ENCODE measurements at regions not wholly inside any gene's neighbourhood (a gene's known extent, or its start where the extent isn't known, plus 50 kb on each side); places are given as distances from the start of the nearest gene placed in this dataset.

- H2AFZ ChIP-seq: no peak overlapping the region
- H3K9me2 ChIP-seq (ENCODE audit: insufficient read depth): no peaks in the 10 kb centered on the region
- H3K27ac ChIP-seq: no peak overlapping the region
- no peak overlapping the region for H3K9ac ChIP-seq
- no peaks in the 10 kb centered on the region for H4K20me1 ChIP-seq (ENCODE audit: insufficient read depth)
- WGBS, 2 experiments (ENCODE audit: low coverage in 1 of 2, low lambda C conversion rate in 2 of 2, missing lambda C conversion rate in 2 of 2): 17 to 23% methylated on average over 3 of the region's 3 CpGs
- H3K27me3 ChIP-seq (replicated peaks; ENCODE audit: insufficient read depth): 0 out of 2 replicates have a peak, but pooled peaks cover 10% of the 10 kb centered on the region
- H3K36me3 ChIP-seq (ENCODE audit: low read depth): no peaks in the 10 kb centered on the region
- TF ChIP-seq EZH2phosphoT487 (IDR thresholded peaks at IDR 0.05; ENCODE audit: insufficient read depth, low read depth) (no peak), EZH2 (IDR thresholded peaks at IDR 0.05; ENCODE audit: insufficient read depth, poor library complexity, severe bottlenecking) (no peak)
- no peaks in the 10 kb centered on the region for H3K9me3 ChIP-seq (ENCODE audit: low read depth)
- DNase-seq: no peak
- H3K4me1 ChIP-seq (ENCODE audit: insufficient read depth): no peaks in the 10 kb centered on the region
- H3K4me2 ChIP-seq (ENCODE audit: unreplicated experiment): no peak overlapping the region
- no peak overlapping the region for H3K4me3 ChIP-seq
- H3K79me2 ChIP-seq (ENCODE audit: insufficient read depth): no peaks in the 10 kb centered on the region
- in situ Hi-C loops (cut with MboI): no loop called here
- no peaks in the 10 kb centered on the region for H3F3A ChIP-seq (ENCODE audit: insufficient read depth)
Measured at GRCh38 chr5:148899993-148900392, 73.6 kb downstream of the ADRB2 start.

DNA sequence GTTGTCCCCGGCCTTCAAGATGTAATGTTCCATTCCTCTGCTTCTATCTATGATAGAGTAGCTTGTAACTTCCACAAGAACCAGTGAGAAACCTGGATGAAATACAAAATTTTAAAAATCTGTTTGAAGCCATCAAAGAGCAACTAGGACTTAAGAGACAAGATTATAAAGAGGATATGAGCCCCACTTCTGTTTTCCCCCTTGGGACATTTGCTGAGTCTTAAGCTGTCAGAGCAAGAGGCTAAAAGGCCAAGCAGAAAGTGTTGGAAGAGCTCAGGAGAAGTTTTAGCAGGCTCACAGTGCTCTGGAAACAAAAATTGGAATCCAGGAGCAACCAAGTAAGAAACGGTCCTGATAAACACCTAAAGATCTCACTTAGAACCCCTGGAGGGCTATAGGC, 76.1 kb downstream of the ADRB2 start:
- Histone ChIP-seq H3K27ac (no peak overlapping the region), H3K79me2 (ENCODE audit: insufficient read depth) (no peaks in the 10 kb centered on the region), H3K4me3 (no peak overlapping the region), H3K27me3 (replicated peaks; ENCODE audit: insufficient read depth) (0 out of 2 replicates have a peak, but pooled peaks cover 10% of the 10 kb centered on the region), H3K9ac (no peak overlapping the region), H2AFZ (no peak overlapping the region), H3K4me1 (ENCODE audit: insufficient read depth) (no peaks in the 10 kb centered on the region), H3K9me2 (ENCODE audit: insufficient read depth) (no peaks in the 10 kb centered on the region), H3K9me3 (ENCODE audit: low read depth) (no peaks in the 10 kb centered on the region), H3F3A (ENCODE audit: insufficient read depth) (no peaks in the 10 kb centered on the region), H4K20me1 (ENCODE audit: insufficient read depth) (no peaks in the 10 kb centered on the region), H3K36me3 (ENCODE audit: low read depth) (no peaks in the 10 kb centered on the region), H3K4me2 (ENCODE audit: unreplicated experiment) (no peak overlapping the region)
- no peak for DNase-seq
- no peak for TF ChIP-seq EZH2 (IDR thresholded peaks at IDR 0.05; ENCODE audit: insufficient read depth, poor library complexity, severe bottlenecking)
- no peak for TF ChIP-seq EZH2phosphoT487 (IDR thresholded peaks at IDR 0.05; ENCODE audit: insufficient read depth, low read depth)
- 61 to 65% methylated on average over 2 of the region's 2 CpGs for WGBS, 2 experiments (ENCODE audit: low coverage in 1 of 2, low lambda C conversion rate in 2 of 2, missing lambda C conversion rate in 2 of 2)
- in situ Hi-C loops (cut with MboI): no loop called here

GRCh38 chr5:148903587-148903986, 77.2 kb downstream of the ADRB2 start:
- no peak for DNase-seq
- no peaks in the 10 kb centered on the region for H3K9me3 ChIP-seq (ENCODE audit: low read depth)
- no peaks in the 10 kb centered on the region for H3K36me3 ChIP-seq (ENCODE audit: low read depth)
- H3K27ac ChIP-seq: no peak overlapping the region
- 0 out of 2 replicates have a peak, but pooled peaks cover 5% of the 10 kb centered on the region for H3K27me3 ChIP-seq (replicated peaks; ENCODE audit: insufficient read depth)
- no peak overlapping the region for H2AFZ ChIP-seq
- no peaks in the 10 kb centered on the region for H3K4me1 ChIP-seq (ENCODE audit: insufficient read depth)
- H4K20me1 ChIP-seq (ENCODE audit: insufficient read depth): no peaks in the 10 kb centered on the region
- H3K9ac ChIP-seq: no peak overlapping the region
- no peak overlapping the region for H3K4me3 ChIP-seq
- no peaks in the 10 kb centered on the region for H3F3A ChIP-seq (ENCODE audit: insufficient read depth)
- H3K4me2 ChIP-seq (ENCODE audit: unreplicated experiment): no peak overlapping the region
- TF ChIP-seq EZH2phosphoT487 (IDR thresholded peaks at IDR 0.05; ENCODE audit: insufficient read depth, low read depth) (no peak), EZH2 (IDR thresholded peaks at IDR 0.05; ENCODE audit: insufficient read depth, poor library complexity, severe bottlenecking) (no peak)
- no peaks in the 10 kb centered on the region for H3K9me2 ChIP-seq (ENCODE audit: insufficient read depth)
- in situ Hi-C loops (cut with MboI): no loop called here
- H3K79me2 ChIP-seq (ENCODE audit: insufficient read depth): no peaks in the 10 kb centered on the region
- WGBS, 2 experiments (ENCODE audit: low coverage in 1 of 2, low lambda C conversion rate in 2 of 2, missing lambda C conversion rate in 2 of 2): 64 to 68% methylated on average over 2 of the region's 2 CpGs

DNA sequence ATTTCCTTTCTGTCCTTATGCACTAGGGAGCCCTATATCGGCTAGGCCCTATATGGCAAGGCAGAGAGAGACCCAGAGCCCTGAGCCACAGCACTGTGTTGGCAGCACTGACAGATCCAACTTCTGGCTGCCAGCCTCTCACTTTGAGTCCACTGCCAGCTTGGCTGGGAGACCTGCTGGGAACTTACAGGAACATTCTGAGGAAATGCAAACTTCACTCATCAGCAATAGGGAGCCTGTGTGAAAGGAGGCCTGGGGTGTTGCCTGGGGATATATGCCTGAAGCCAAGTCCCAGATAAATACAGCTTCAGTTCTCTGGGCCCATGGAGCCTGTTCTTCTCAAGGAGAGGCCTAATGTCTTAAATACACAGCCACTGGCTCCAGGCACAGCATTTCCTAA, 78.0 kb downstream of the ADRB2 start:
- H2AFZ ChIP-seq: no peak overlapping the region
- no peaks in the 10 kb centered on the region for H4K20me1 ChIP-seq (ENCODE audit: insufficient read depth)
- no peaks in the 10 kb centered on the region for H3K9me2 ChIP-seq (ENCODE audit: insufficient read depth)
- H3K4me2 ChIP-seq (ENCODE audit: unreplicated experiment): no peak overlapping the region
- no peak overlapping the region for H3K9ac ChIP-seq
- in situ Hi-C loops (cut with MboI): no loop called here
- H3K4me1 ChIP-seq (ENCODE audit: insufficient read depth): no peaks in the 10 kb centered on the region
- WGBS, 2 experiments (ENCODE audit: low coverage in 1 of 2, low lambda C conversion rate in 2 of 2, missing lambda C conversion rate in 2 of 2): 54 to 64% methylated on average over 1 of the region's 1 CpG
- no peaks in the 10 kb centered on the region for H3F3A ChIP-seq (ENCODE audit: insufficient read depth)
- no peak for DNase-seq
- H3K27ac ChIP-seq: no peak overlapping the region
- H3K9me3 ChIP-seq (ENCODE audit: low read depth): no peaks in the 10 kb centered on the region
- no peaks in the 10 kb centered on the region for H3K79me2 ChIP-seq (ENCODE audit: insufficient read depth)
- no peaks in the 10 kb centered on the region for H3K36me3 ChIP-seq (ENCODE audit: low read depth)
- H3K4me3 ChIP-seq: no peak overlapping the region
- no peak for TF ChIP-seq EZH2 (IDR thresholded peaks at IDR 0.05; ENCODE audit: insufficient read depth, poor library complexity, severe bottlenecking)
- no peak for TF ChIP-seq EZH2phosphoT487 (IDR thresholded peaks at IDR 0.05; ENCODE audit: insufficient read depth, low read depth)
- H3K27me3 ChIP-seq (replicated peaks; ENCODE audit: insufficient read depth): no peaks in the 10 kb centered on the region

- Histone ChIP-seq H3K9ac (no peak overlapping the region), H3K79me2 (ENCODE audit: insufficient read depth) (no peaks in the 10 kb centered on the region), H3K4me2 (ENCODE audit: unreplicated experiment) (no peak overlapping the region), H3K36me3 (ENCODE audit: low read depth) (no peaks in the 10 kb centered on the region), H4K20me1 (ENCODE audit: insufficient read depth) (no peaks in the 10 kb centered on the region), H3F3A (ENCODE audit: insufficient read depth) (no peaks in the 10 kb centered on the region), H3K27ac (no peak overlapping the region), H3K27me3 (replicated peaks; ENCODE audit: insufficient read depth) (no peaks in the 10 kb centered on the region), H3K4me3 (no peak overlapping the region), H3K4me1 (ENCODE audit: insufficient read depth) (peaks cover 6% of the 10 kb centered on the region; the same call in 1 of the 2 replicates), H3K9me3 (ENCODE audit: low read depth) (no peaks in the 10 kb centered on the region), H3K9me2 (ENCODE audit: insufficient read depth) (no peaks in the 10 kb centered on the region), H2AFZ (no peak overlapping the region)
- in situ Hi-C loops (cut with MboI): no loop called here
- DNase-seq: no peak
- WGBS, 2 experiments (ENCODE audit: low coverage in 1 of 2, low lambda C conversion rate in 2 of 2, missing lambda C conversion rate in 2 of 2): 89 to 100% methylated on average over 1 of the region's 1 CpG
- TF ChIP-seq EZH2phosphoT487 (IDR thresholded peaks at IDR 0.05; ENCODE audit: insufficient read depth, low read depth): no peak
- no peak for TF ChIP-seq EZH2 (IDR thresholded peaks at IDR 0.05; ENCODE audit: insufficient read depth, poor library complexity, severe bottlenecking)
Measured at GRCh38 chr5:148905541-148905940, 79.1 kb downstream of the ADRB2 start.

Measured in GM23248 (cell line).